Heart left ventricle (tissue), 13 donors: ENCODE measurements at regions not wholly inside any gene's neighbourhood (a gene's known extent, or its start where the extent isn't known, plus 50 kb on each side); places are given as distances from the start of the nearest gene placed in this dataset.

ENCODE experiments used
- CTCF ChIP-seq, 12 donors: fragments of 200-600 bp; sonication (generic) in 4 of 12; IDR thresholded peaks; one replicate each; pipeline versions ENCODE4 v1.5.0 to v1.8.0; 2018 to 2022; ENCODE audit warnings: antibody characterized with exemption in 12 of 12, mild to moderate bottlenecking in 5 of 12
- POLR2A ChIP-seq, 2 donors: fragments of 450-650 bp; IDR thresholded peaks; one replicate each; pipeline ENCODE4 v1.6.1; 2017; ENCODE audit warnings: antibody characterized with exemption in 2 of 2, mild to moderate bottlenecking in 2 of 2, moderate library complexity in 2 of 2
- donor health status: ischemic (EF 13 %, LVEDD 7.1; RV severe dilation, severe dysfunction).
- donor health status: DM: no; HTN: yes; CAD: no.
- donor health status: DM: no; HTN: no; CAD: no.
- donor health status: ischemic (EF 25% LVEDD 6.9; RV normal size, moderate dysfunction).
- donor health status: ischemic (EF 25% LVEDD 5.7; RV mildly dilated, moderate dysfunction).
- donor health status: ischemic (EF 35%, LVEDD 5.7; RV mildly dilated, moderate dysfunction).
- donor health status: nonischemic (EF 11% LVEDD 7.7; RV severe dilation, severe dysfunction).
- donor health status: DM: yes; HTN: yes; CAD: no.
- donor health status: PGD.
- donor health status: ischemic (EF 29% LVEDD 5.4; RV normal size, mild dysfunction).
- donor health status: nonischemic (EF 23%, LVEDD 6.1; RV moderate dilation, normal function).

GRCh38 chr5:38151878-38152277, 106.5 kb upstream of the EGFLAM start:
- no peak for TF ChIP-seq POLR2A (IDR thresholded peaks at IDR 0.05)
- TF ChIP-seq CTCF (IDR thresholded peaks at IDR 0.05), result no peak
